HG03025 (cell line): ENCODE measurements at regions not wholly inside any gene's neighbourhood (a gene's known extent, or its start where the extent isn't known, plus 50 kb on each side); places are given as distances from the start of the nearest gene placed in this dataset.

Experiments
- ATAC-seq: cut with Tn5 transposase; IDR thresholded peaks from one replicate; pipeline ENCODE4 v1.9.1; 2021; ENCODE audit warnings: mild to moderate bottlenecking, moderate library complexity; ENCODE audit not compliant: unreplicated experiment, low FRiP score

DNA sequence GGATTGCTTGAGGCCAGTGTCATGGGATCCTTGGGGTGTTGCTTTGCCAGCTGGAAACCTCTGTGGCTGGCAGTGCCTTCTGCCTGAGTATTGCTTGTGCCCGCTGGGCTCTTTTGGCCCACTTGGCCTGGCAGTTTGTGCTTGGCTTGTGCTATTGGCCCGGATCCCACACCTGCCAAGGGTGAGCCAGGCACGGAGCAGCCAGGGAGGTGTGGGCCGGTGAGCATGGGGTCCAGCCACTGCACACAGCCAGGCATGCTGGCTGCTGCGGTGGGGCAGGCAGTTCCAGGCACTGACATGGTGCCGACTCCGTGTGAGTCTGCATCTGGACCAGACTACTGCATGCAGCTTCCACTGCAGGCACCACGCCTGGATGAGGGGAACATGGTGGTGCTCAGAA is 62.5 kb upstream of the SYNCRIP start:
- no peak for ATAC-seq

GRCh38 chr6:85703406-85703805 is 60.7 kb upstream of the SYNCRIP start:
- ATAC-seq: no peak
